WTC11 (cell line): ENCODE measurements at regions not wholly inside any gene's neighbourhood (a gene's known extent, or its start where the extent isn't known, plus 50 kb on each side); places are given as distances from the start of the nearest gene placed in this dataset.

Source experiments
- ATAC-seq: fragments of 200-7000 bp; cut with Tn5 transposase; 2 replicates; pipeline ENCODE4 v1.10.0; 2021; ENCODE audit warnings: mild to moderate bottlenecking, moderate library complexity
- CTCF ChIA-PET: fragments of 300-600 bp; sonication (Branson Sonifier 250); formaldehyde crosslinking; loops from one replicate; lab custom pipeline; 2021; ENCODE audit warnings: antibody characterized with exemption; lab: Charles Lee
- POLR2A ChIA-PET: fragments of 350-600 bp; sonication (Branson Sonifier 250); formaldehyde crosslinking; loops from one replicate; lab custom pipeline; 2021; ENCODE audit warnings: antibody characterized with exemption; lab: Charles Lee
- DNase-seq: peaks from one replicate; pipeline ENCODE4 v3.0.0; 2021; ENCODE audit warnings: low spot score
- H3K27ac Mint-ChIP-seq: 2 replicates; pipeline ENCODE4 v1.8.0; 2021; ENCODE audit warnings: mixed read lengths
- H3K27me3 Mint-ChIP-seq: 2 replicates; pipeline ENCODE4 v1.8.0; 2021; ENCODE audit warnings: low read depth, mild to moderate bottlenecking, moderate library complexity, mixed read lengths
- H3K36me3 Mint-ChIP-seq: 2 replicates; pipeline ENCODE4 v1.8.0; 2021; ENCODE audit warnings: mixed read lengths
- H3K4me1 Mint-ChIP-seq: 2 replicates; pipeline ENCODE4 v1.8.0; 2022; ENCODE audit warnings: mixed read lengths
- H3K4me3 Mint-ChIP-seq: 2 replicates; pipeline ENCODE4 v1.8.0; 2021; ENCODE audit warnings: mild to moderate bottlenecking, moderate library complexity, mixed read lengths
- H3K9me3 Mint-ChIP-seq: 2 replicates; pipeline ENCODE4 v1.8.0; 2021; ENCODE audit warnings: mixed read lengths
- ATF3 ChIP-seq: sonication (generic); formaldehyde crosslinking; conservative IDR thresholded peaks from 2 replicates; pipeline ENCODE4 v1.8.1; 2022; ENCODE audit warnings: mild to moderate bottlenecking, missing genetic modification reagents
- E2F4 ChIP-seq: sonication (generic); formaldehyde crosslinking; IDR thresholded peaks from 2 replicates; pipeline ENCODE4 v1.8.1; 2022; ENCODE audit warnings: low read depth, mild to moderate bottlenecking, moderate library complexity, missing genetic modification reagents, borderline replicate concordance
- ESRRA ChIP-seq: sonication (generic); formaldehyde crosslinking; IDR thresholded peaks from 2 replicates; pipeline ENCODE4 v1.8.1; 2022; ENCODE audit warnings: mild to moderate bottlenecking, missing genetic modification reagents, borderline replicate concordance
- ETV6 ChIP-seq: sonication (generic); formaldehyde crosslinking; IDR thresholded peaks from 2 replicates; pipeline ENCODE4 v1.8.1; 2022; ENCODE audit warnings: mild to moderate bottlenecking, missing genetic modification reagents
- GRHL2 ChIP-seq: fragments of 250-450 bp; sonication (Bioruptor Pico); IDR thresholded peaks from 2 replicates; pipeline ENCODE4 v1.8.0; 2022; ENCODE audit warnings: mild to moderate bottlenecking, moderate library complexity; ENCODE audit not compliant: insufficient replicate concordance, severe bottlenecking
- JAZF1 ChIP-seq: fragments of 250-450 bp; sonication (Bioruptor Pico); IDR thresholded peaks from 2 replicates; pipeline ENCODE4 v1.9.0; 2021; ENCODE audit warnings: moderate library complexity, mild to moderate bottlenecking, inconsistent platforms
- KAT7 ChIP-seq: sonication (generic); formaldehyde crosslinking; IDR thresholded peaks from 2 replicates; pipeline ENCODE4 v1.8.1; 2023; ENCODE audit warnings: missing genetic modification reagents, mild to moderate bottlenecking, borderline replicate concordance
- MAX ChIP-seq: sonication (generic); formaldehyde crosslinking; IDR thresholded peaks from 2 replicates; pipeline ENCODE4 v1.8.0; 2022; ENCODE audit warnings: mild to moderate bottlenecking, missing genetic modification reagents
- MXD4 ChIP-seq: fragments of 250-450 bp; sonication (Bioruptor Pico); IDR thresholded peaks from 2 replicates; pipeline ENCODE4 v1.8.0; 2021; ENCODE audit warnings: mild to moderate bottlenecking, moderate library complexity, borderline replicate concordance
- NFYB ChIP-seq: sonication (generic); formaldehyde crosslinking; conservative IDR thresholded peaks from 2 replicates; pipeline ENCODE4 v1.8.0; 2022; ENCODE audit warnings: low read depth, missing genetic modification reagents
- RORB ChIP-seq: fragments of 250-450 bp; sonication (Bioruptor Pico); IDR thresholded peaks from 2 replicates; pipeline ENCODE4 v1.9.0; 2021; ENCODE audit warnings: mild to moderate bottlenecking
- SMAD3 ChIP-seq: sonication (generic); formaldehyde crosslinking; IDR thresholded peaks from 2 replicates; pipeline ENCODE4 v1.8.0; 2022; ENCODE audit warnings: missing genetic modification reagents, mild to moderate bottlenecking, borderline replicate concordance
- SMAD4 ChIP-seq: sonication (generic); formaldehyde crosslinking; IDR thresholded peaks from 2 replicates; pipeline ENCODE4 v1.8.0; 2022; ENCODE audit warnings: mild to moderate bottlenecking, missing genetic modification reagents
- TEAD1 ChIP-seq: sonication (generic); formaldehyde crosslinking; IDR thresholded peaks from 2 replicates; pipeline ENCODE4 v1.8.0; 2022; ENCODE audit warnings: mild to moderate bottlenecking, missing genetic modification reagents
- TP53 ChIP-seq: sonication (generic); formaldehyde crosslinking; IDR thresholded peaks from 2 replicates; pipeline ENCODE4 v1.8.1; 2023; ENCODE audit warnings: mild to moderate bottlenecking, missing genetic modification reagents
- ZBTB43 ChIP-seq: sonication (generic); formaldehyde crosslinking; IDR thresholded peaks from 2 replicates; pipeline ENCODE4 v1.8.1; 2023; ENCODE audit warnings: mild to moderate bottlenecking, missing genetic modification reagents
- ZNF121 ChIP-seq: sonication (generic); formaldehyde crosslinking; IDR thresholded peaks from 2 replicates; pipeline ENCODE4 v1.8.0; 2023; ENCODE audit warnings: missing genetic modification reagents
- ZNF263 ChIP-seq: sonication (generic); formaldehyde crosslinking; IDR thresholded peaks from 2 replicates; pipeline ENCODE4 v1.8.1; 2022; ENCODE audit warnings: low read depth, mild to moderate bottlenecking, moderate library complexity, missing genetic modification reagents
- ZNF416 ChIP-seq: fragments of 250-450 bp; sonication (Bioruptor Pico); IDR thresholded peaks from 2 replicates; pipeline ENCODE4 v1.9.0; 2021; ENCODE audit warnings: mild to moderate bottlenecking, inconsistent platforms
- TF ChIP-seq, protein P1 (sequence below): sonication (generic); formaldehyde crosslinking; IDR thresholded peaks from 2 replicates; pipeline ENCODE4 v1.8.1; 2023; ENCODE audit warnings: mild to moderate bottlenecking, missing genetic modification reagents, moderate library complexity
- TF ChIP-seq, protein P2 (sequence below): sonication (generic); formaldehyde crosslinking; IDR thresholded peaks from 2 replicates; pipeline ENCODE4 v1.8.1; 2023; ENCODE audit warnings: mild to moderate bottlenecking, missing genetic modification reagents, borderline replicate concordance
- TF ChIP-seq, protein P3 (sequence below): fragments of 250-450 bp; sonication (Bioruptor Pico); IDR thresholded peaks from 2 replicates; pipeline ENCODE4 v1.9.0; 2021; ENCODE audit warnings: moderate library complexity, mild to moderate bottlenecking, inconsistent platforms, borderline replicate concordance
- TF ChIP-seq, protein P4 (sequence below): sonication (generic); formaldehyde crosslinking; IDR thresholded peaks from 2 replicates; pipeline ENCODE4 v1.8.1; 2023; ENCODE audit warnings: mild to moderate bottlenecking, missing genetic modification reagents

DNA sequence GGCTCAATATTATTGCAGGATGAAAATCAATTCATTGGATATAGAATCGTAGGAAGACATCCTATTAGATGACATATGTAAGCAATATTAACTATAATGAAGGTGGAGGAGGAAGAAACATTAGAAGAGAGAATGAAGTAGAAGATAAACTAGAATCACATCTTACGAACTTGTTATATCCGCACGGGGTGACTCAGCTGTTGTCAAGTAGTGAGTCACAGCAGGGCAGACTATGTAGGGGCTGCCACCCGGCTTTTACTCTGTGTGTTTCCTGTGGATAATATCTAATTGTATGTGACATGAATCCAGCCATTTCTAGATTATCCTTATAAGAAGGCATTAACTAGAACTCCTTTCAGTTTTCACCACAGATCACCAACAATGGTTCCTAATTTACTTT is 520.2 kb downstream of the DOK5 start (continued):
- TF ChIP-seq E2F4 (CRISPR knock-in tag) (no peak), ZNF121 (CRISPR knock-in tag) (no peak), ETV6 (CRISPR knock-in tag) (no peak), TP53 (CRISPR knock-in tag) (no peak), TEAD1 (CRISPR knock-in tag) (no peak), ESRRA (CRISPR knock-in tag) (no peak), NFYB (no peak), SMAD3 (CRISPR knock-in tag) (no peak)
- TF ChIP-seq, protein P1, sequence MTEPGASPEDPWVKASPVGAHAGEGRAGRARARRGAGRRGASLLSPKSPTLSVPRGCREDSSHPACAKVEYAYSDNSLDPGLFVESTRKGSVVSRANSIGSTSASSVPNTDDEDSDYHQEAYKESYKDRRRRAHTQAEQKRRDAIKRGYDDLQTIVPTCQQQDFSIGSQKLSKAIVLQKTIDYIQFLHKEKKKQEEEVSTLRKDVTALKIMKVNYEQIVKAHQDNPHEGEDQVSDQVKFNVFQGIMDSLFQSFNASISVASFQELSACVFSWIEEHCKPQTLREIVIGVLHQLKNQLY = no peak
- TF ChIP-seq, protein P2, sequence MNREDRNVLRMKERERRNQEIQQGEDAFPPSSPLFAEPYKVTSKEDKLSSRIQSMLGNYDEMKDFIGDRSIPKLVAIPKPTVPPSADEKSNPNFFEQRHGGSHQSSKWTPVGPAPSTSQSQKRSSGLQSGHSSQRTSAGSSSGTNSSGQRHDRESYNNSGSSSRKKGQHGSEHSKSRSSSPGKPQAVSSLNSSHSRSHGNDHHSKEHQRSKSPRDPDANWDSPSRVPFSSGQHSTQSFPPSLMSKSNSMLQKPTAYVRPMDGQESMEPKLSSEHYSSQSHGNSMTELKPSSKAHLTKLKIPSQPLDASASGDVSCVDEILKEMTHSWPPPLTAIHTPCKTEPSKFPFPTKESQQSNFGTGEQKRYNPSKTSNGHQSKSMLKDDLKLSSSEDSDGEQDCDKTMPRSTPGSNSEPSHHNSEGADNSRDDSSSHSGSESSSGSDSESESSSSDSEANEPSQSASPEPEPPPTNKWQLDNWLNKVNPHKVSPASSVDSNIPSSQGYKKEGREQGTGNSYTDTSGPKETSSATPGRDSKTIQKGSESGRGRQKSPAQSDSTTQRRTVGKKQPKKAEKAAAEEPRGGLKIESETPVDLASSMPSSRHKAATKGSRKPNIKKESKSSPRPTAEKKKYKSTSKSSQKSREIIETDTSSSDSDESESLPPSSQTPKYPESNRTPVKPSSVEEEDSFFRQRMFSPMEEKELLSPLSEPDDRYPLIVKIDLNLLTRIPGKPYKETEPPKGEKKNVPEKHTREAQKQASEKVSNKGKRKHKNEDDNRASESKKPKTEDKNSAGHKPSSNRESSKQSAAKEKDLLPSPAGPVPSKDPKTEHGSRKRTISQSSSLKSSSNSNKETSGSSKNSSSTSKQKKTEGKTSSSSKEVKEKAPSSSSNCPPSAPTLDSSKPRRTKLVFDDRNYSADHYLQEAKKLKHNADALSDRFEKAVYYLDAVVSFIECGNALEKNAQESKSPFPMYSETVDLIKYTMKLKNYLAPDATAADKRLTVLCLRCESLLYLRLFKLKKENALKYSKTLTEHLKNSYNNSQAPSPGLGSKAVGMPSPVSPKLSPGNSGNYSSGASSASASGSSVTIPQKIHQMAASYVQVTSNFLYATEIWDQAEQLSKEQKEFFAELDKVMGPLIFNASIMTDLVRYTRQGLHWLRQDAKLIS (CRISPR knock-in tag) = no peak
- TF ChIP-seq, protein P3, sequence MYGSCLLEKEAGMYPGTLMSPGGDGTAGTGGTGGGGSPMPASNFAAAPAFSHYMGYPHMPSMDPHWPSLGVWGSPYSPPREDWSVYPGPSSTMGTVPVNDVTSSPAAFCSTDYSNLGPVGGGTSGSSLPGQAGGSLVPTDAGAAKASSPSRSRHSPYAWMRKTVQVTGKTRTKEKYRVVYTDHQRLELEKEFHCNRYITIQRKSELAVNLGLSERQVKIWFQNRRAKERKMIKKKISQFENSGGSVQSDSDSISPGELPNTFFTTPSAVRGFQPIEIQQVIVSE (CRISPR knock-in tag) = no peak
- TF ChIP-seq, protein P4, sequence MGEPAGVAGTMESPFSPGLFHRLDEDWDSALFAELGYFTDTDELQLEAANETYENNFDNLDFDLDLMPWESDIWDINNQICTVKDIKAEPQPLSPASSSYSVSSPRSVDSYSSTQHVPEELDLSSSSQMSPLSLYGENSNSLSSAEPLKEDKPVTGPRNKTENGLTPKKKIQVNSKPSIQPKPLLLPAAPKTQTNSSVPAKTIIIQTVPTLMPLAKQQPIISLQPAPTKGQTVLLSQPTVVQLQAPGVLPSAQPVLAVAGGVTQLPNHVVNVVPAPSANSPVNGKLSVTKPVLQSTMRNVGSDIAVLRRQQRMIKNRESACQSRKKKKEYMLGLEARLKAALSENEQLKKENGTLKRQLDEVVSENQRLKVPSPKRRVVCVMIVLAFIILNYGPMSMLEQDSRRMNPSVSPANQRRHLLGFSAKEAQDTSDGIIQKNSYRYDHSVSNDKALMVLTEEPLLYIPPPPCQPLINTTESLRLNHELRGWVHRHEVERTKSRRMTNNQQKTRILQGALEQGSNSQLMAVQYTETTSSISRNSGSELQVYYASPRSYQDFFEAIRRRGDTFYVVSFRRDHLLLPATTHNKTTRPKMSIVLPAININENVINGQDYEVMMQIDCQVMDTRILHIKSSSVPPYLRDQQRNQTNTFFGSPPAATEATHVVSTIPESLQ (CRISPR knock-in tag) = no peak

GRCh38 chr20:54995011-54995410 is 519.6 kb downstream of the DOK5 start:
- no peak for TF ChIP-seq ZNF416 (CRISPR knock-in tag)
- TF ChIP-seq MXD4 = no peak
- TF ChIP-seq, all 79 proteins: peak for 0
- DNase-seq (no peak), ATAC-seq (no peak)
- Mint-ChIP-seq H3K4me3 (no peak overlapping the region), H3K9me3 (peaks cover 73% of the 10 kb centered on the region), H3K4me1 (no peaks in the 10 kb centered on the region), H3K27ac (no peak overlapping the region), H3K27me3 (peaks cover 15% of the 10 kb centered on the region), H3K36me3 (peaks cover 68% of the 10 kb centered on the region)
- ChIA-PET POLR2A (no interaction called here), CTCF (no interaction called here)

- no peaks in the 10 kb centered on the region for H3K27me3 Mint-ChIP-seq
- H3K27ac Mint-ChIP-seq = no peak overlapping the region
- H3K4me1 Mint-ChIP-seq = no peaks in the 10 kb centered on the region
- H3K4me3 Mint-ChIP-seq = no peak overlapping the region
- ChIA-PET CTCF (no interaction called here), POLR2A (no interaction called here)
- H3K36me3 Mint-ChIP-seq = peaks cover 77% of the 10 kb centered on the region
- DNase-seq (no peak), ATAC-seq (no peak)
- peaks cover 85% of the 10 kb centered on the region for H3K9me3 Mint-ChIP-seq
- TF ChIP-seq SMAD4 (CRISPR knock-in tag) (no peak), JAZF1 (CRISPR knock-in tag) (no peak), KAT7 (CRISPR knock-in tag) (no peak), MAX (no peak), ZNF263 (CRISPR knock-in tag) (no peak), ZBTB43 (CRISPR knock-in tag) (no peak), ATF3 (CRISPR knock-in tag) (no peak), GRHL2 (CRISPR knock-in tag) (no peak), RORB (no peak)
These were observed 509.7 kb downstream of the DOK5 start for GRCh38 chr20:54985091-54985490.
